Right cardiac atrium (tissue), 5 donors: ENCODE measurements at regions not wholly inside any gene's neighbourhood (a gene's known extent, or its start where the extent isn't known, plus 50 kb on each side); places are given as distances from the start of the nearest gene placed in this dataset.

Source experiments
- ATAC-seq, 2 donors: fragments of 200-7000 bp; cut with Tn5 transposase; one replicate each; pipeline versions ENCODE4 v1.8.0 to v1.9.1; 2020; ENCODE audit warnings: moderate library complexity in 2 of 2, mild to moderate bottlenecking in 1 of 2
- DNase-seq, 3 donors: peaks; one replicate each; pipeline ENCODE4 v3.0.0-alpha.2; 2020
- H3K27ac ChIP-seq: one replicate; pipeline ENCODE4 v1.5.1; 2013; ENCODE audit warnings: mild to moderate bottlenecking, low read length, control low read depth, moderate library complexity
- H3K27me3 ChIP-seq: one replicate; pipeline ENCODE4 v1.6.1; 2013; ENCODE audit not compliant: control insufficient read depth, insufficient read depth
- H3K4me1 ChIP-seq: one replicate; pipeline ENCODE4 v1.6.1; 2013; ENCODE audit warnings: low read length; ENCODE audit not compliant: control insufficient read depth, insufficient read depth
- H3K4me3 ChIP-seq: one replicate; pipeline ENCODE4 v1.5.1; 2013; ENCODE audit warnings: low read length, control low read depth
- H3K9me3 ChIP-seq: one replicate; pipeline ENCODE4 v1.6.1; 2013; ENCODE audit warnings: low read length; ENCODE audit not compliant: control insufficient read depth
- WGBS: extraction: QIAGEN DNeasy Blood & Tissue Kit; methylation state at CpG from one replicate; pipeline ENCODE4 v1.1.7; 2013; 5-methylcytosine and 5-hydroxymethylcytosine counted together
- intact Hi-C, 4 donors: fragments of 100-400 bp; cut with DNase I; formaldehyde crosslinking; loops; one replicate each; pipeline versions ENCODE4 v1.11.0 to v1.14.0; 2022 to 2023
- donor health status: healthy with polysubstance abuse.
- donor health status: DM: no; HTN: yes; CAD: no.
- donor health status: DM: no; HTN: no; CAD: no.
- donor health status: DM: no; HTN: yes; CAD: no; lungs with severe emphysema.
- donor health status: DM: yes; HTN: yes; CAD: no.

DNA sequence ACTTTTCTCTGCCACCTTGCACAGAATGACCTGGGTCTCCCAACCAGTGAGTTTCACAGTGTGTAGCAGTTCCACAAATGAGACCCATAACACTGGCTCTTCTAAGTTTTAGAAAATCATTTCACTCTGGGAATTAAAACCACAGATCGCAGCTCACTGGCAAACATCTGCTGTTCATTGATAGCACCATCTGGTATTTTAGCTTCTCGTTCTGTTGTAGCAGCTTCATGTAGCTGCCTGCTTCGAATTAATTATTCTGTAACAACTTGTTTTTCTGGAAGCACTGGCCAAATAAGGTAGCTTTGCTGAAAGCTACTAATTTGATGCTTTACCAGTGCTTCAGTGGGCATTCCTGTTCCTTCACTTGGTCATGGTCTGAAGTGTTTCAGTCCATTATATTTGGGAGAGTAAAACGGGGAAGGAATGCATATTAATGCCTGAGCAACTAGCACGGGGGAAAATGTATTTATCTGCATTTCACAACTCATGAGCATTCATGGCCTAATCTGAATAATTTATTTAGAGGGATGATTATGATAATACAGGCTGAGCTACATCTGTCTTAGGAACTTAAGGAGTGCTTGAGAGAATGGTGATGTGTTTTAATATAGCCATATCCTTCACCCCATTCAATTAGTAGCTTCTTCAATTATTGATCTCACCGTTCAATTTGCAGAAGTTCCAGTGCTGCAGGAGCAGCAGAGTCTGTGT is 447.4 kb downstream of the XPNPEP1 start:
- 50% methylated on average over 6 of the region's 6 CpGs for WGBS
- ATAC-seq (no peak), DNase-seq (no peak)
- Histone ChIP-seq H3K27ac (no peak overlapping the region), H3K9me3 (no peaks in the 10 kb centered on the region), H3K4me3 (no peak overlapping the region), H3K4me1 (no peaks in the 10 kb centered on the region), H3K27me3 (no peaks in the 10 kb centered on the region)
- intact Hi-C loops: no loop called here

GRCh38 chr10:109474812-109475211 is 448.5 kb downstream of the XPNPEP1 start:
- ATAC-seq (no peak), DNase-seq (no peak)
- no peaks in the 10 kb centered on the region for H3K4me1 ChIP-seq
- 7% methylated on average over 4 of the region's 4 CpGs for WGBS
- H3K27ac ChIP-seq: no peak overlapping the region
- no peak overlapping the region for H3K4me3 ChIP-seq
- intact Hi-C loops: no loop called here
- no peaks in the 10 kb centered on the region for H3K27me3 ChIP-seq
- no peaks in the 10 kb centered on the region for H3K9me3 ChIP-seq

DNA sequence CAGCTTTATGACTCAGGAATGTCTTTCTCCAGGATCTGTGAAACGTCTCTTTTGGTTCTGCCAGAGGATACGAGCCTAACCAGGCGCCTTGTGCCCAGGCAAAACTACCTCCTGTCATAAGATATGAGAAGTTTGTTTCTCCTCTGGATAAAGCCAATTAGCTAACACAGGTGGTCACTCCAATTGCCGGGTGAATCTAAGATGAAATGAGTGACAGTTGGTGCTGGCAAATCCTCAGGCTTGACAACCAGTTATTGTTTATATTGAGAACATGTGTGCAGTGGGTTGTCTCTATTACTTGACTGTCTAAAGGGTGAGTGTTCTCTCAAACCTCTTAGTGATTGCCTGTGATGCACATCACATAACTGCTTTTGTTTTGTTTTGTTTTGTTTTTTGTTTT is 449.1 kb downstream of the XPNPEP1 start:
- H3K27ac ChIP-seq: no peak overlapping the region
- H3K4me3 ChIP-seq: no peak overlapping the region
- H3K9me3 ChIP-seq: no peaks in the 10 kb centered on the region
- H3K27me3 ChIP-seq: no peaks in the 10 kb centered on the region
- H3K4me1 ChIP-seq: no peaks in the 10 kb centered on the region
- 24% methylated on average over 4 of the region's 4 CpGs for WGBS
- no peak for DNase-seq
- no peak for ATAC-seq
- intact Hi-C loops: no loop called here

DNA sequence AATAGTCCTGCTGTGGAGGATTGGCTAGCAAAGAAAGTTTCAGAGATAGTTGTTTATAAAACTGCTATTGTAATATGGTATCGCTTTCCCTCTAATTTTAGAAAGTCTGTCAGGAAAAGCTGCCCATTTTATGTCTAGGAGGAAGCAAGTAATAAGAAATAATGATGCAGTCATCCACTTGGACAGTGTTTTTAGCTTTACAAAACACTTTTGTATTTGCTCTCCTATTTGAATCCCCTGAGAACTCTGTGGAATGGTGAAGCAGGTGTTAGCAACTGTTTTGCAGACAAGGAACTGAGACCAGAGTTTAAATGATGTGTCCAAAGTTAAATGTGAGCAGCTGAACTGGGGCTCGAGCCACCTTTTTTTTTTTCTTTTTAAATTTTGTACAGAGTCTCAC is 455.8 kb downstream of the XPNPEP1 start:
- Histone ChIP-seq H3K27me3 (no peaks in the 10 kb centered on the region), H3K27ac (no peak overlapping the region), H3K4me1 (no peaks in the 10 kb centered on the region), H3K4me3 (no peak overlapping the region), H3K9me3 (no peaks in the 10 kb centered on the region)
- intact Hi-C loops: no loop called here
- DNase-seq (no peak), ATAC-seq (no peak)
- 66% methylated on average over 2 of the region's 2 CpGs for WGBS

- H3K4me3 ChIP-seq: no peak overlapping the region
- no peak overlapping the region for H3K27ac ChIP-seq
- no peaks in the 10 kb centered on the region for H3K9me3 ChIP-seq
- intact Hi-C loops: no loop called here
- 83% methylated on average over 3 of the region's 3 CpGs for WGBS
- no peaks in the 10 kb centered on the region for H3K4me1 ChIP-seq
- no peak for DNase-seq
- H3K27me3 ChIP-seq: no peaks in the 10 kb centered on the region
- ATAC-seq: no peak
Measured at GRCh38 chr10:109464949-109465348, 458.4 kb downstream of the XPNPEP1 start.

DNA sequence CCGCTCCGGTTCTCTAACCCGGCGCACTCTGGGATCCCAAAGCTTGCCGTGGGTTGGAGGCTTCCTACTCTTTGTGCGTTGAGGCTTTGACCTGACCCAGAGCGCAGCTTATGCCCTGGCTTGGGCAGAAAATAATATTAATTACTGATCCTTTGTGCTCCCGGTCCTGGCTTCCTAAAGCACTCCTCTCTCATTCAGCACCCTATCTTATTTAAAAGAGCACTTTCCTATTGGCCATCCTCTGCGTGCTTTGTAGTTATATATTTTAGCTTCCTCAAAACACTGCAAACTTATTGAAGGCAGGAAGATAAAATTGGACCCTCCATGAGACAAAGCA is 466.0 kb downstream of the XPNPEP1 start:
- intact Hi-C loops: no loop called here
- Histone ChIP-seq H3K9me3 (no peaks in the 10 kb centered on the region), H3K4me3 (no peak overlapping the region), H3K27me3 (peaks cover 7% of the 10 kb centered on the region), H3K27ac (no peak overlapping the region), H3K4me1 (no peaks in the 10 kb centered on the region)
- DNase-seq: no peak
- 5% methylated on average over 9 of the region's 9 CpGs for WGBS
- ATAC-seq: no peak

DNA sequence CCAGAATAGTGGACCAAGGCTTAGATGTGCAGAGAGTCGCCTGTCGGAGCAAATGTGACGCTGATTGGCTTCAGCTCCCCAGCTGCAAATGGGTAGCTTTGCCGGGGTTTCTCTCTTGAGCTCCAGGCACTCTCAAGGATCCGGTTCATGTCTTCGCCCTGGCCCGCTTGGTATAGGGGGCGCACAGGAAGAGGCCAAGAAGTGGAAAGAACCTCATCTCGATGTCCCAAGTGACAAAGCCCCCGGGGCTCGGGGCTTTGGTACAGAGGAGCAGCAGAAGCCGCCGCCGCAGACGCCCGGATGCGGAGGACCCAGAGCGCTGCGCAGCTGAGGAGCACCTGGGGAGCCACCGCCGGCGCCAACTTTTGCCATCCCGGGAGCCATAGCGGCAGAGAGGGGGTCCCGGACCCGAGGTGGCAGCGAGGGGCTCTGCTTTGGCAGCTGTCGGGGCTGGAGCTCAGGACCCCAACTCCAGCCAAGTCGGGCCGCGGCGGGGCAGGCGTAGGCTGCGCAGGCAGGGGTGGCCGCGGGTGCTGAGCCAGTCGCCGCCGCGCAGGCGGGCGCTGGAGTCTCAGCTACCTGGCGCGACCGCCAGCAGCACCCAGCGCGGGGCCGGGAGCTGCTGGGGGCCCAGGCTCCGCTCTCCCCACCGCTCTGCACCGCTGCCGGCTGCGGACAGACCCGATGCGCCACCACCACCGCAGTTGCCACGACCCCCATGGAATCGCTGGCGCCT is 466.6 kb downstream of the XPNPEP1 start:
- intact Hi-C loops: no loop called here
- no peaks in the 10 kb centered on the region for H3K4me1 ChIP-seq
- DNase-seq (peak in 2 of 3 donors; percentile 22 to 50), ATAC-seq (no peak)
- no peak overlapping the region for H3K27ac ChIP-seq
- H3K9me3 ChIP-seq: no peaks in the 10 kb centered on the region
- no peak overlapping the region for H3K4me3 ChIP-seq
- peaks cover 7% of the 10 kb centered on the region for H3K27me3 ChIP-seq
- 1% methylated on average over 59 of the region's 59 CpGs for WGBS

DNA sequence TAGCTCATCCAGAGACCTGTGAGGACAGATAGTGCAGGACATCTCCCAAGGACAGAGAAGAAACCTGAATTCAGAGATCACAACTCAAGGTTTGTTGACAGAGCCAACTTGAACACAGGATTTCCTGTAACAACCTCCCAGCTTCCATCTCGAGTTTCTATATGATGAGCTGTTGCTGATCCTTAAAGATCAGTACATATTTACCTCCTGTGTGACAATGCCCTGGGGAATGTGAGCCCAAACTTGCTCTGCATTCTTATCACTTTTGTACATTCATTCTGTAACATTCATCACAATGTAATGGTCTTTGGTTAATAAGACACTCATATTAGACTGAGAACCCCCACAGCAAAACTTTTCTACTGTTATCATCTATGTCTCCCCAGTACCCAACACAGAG is 468.6 kb downstream of the XPNPEP1 start:
- Histone ChIP-seq H3K27ac (no peak overlapping the region), H3K4me1 (no peaks in the 10 kb centered on the region), H3K27me3 (peaks cover 7% of the 10 kb centered on the region), H3K4me3 (no peak overlapping the region), H3K9me3 (no peaks in the 10 kb centered on the region)
- 22% methylated on average over 1 of the region's 1 CpG for WGBS
- DNase-seq: no peak
- ATAC-seq: no peak
- intact Hi-C loops: no loop called here

- intact Hi-C loops: no loop called here
- no peak for DNase-seq
- Histone ChIP-seq H3K27ac (no peak overlapping the region), H3K4me3 (no peak overlapping the region), H3K4me1 (no peaks in the 10 kb centered on the region), H3K9me3 (no peaks in the 10 kb centered on the region), H3K27me3 (peaks cover 3% of the 10 kb centered on the region)
- WGBS: 80% methylated on average over 2 of the region's 2 CpGs
- ATAC-seq: no peak
Measured at GRCh38 chr10:109451879-109452278, 471.4 kb downstream of the XPNPEP1 start.

DNA sequence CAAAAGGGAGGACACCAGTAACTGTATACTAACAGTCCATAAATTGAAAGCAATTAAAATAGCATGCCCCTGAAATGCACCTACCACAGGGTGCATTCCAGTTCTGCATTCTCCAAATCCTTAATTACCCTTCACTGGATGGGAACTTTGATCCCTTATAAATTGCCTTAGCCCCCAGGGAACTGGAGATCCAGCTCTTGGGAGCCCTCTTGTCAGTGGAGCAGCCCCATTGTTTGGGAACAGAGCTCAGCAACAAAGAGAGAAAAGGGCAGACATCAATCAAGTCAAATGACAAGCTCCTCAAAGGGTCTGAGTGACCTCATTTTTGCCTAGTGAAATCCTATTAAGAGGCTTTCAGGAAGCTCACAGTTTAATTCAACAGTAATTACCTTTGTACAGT is 472.6 kb downstream of the XPNPEP1 start:
- H3K9me3 ChIP-seq: no peaks in the 10 kb centered on the region
- intact Hi-C loops: no loop called here
- H3K4me1 ChIP-seq: no peaks in the 10 kb centered on the region

DNA sequence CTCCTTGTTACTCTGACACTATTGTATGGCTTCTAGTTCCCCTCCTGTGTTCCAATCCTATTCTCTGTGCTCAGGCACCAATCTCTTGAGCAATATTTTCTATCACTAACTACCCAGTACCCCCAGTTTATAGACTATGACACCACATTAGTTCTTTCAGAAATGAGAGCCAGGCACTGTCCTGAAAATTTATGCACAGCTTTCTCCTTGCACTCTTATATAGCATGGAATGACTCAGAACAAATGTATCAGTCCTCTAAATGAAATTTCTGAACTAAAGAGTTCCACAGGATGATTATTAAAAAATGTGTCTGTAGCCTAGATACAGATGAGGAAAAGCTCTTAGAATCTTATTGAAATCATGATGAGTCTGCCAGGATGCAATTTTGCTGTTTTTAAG is 489.9 kb downstream of the XPNPEP1 start:
- no peak overlapping the region for H3K27ac ChIP-seq
- H3K4me1 ChIP-seq: no peaks in the 10 kb centered on the region
- H3K4me3 ChIP-seq: no peak overlapping the region
- DNase-seq (no peak), ATAC-seq (no peak)
- intact Hi-C loops: no loop called here
- H3K27me3 ChIP-seq: no peaks in the 10 kb centered on the region
- H3K9me3 ChIP-seq: no peaks in the 10 kb centered on the region

More for the DNA sequence above, 472.6 kb downstream of the XPNPEP1 start:
- DNase-seq (no peak), ATAC-seq (no peak)
- Histone ChIP-seq H3K4me3 (no peak overlapping the region), H3K27me3 (peaks cover 3% of the 10 kb centered on the region), H3K27ac (no peak overlapping the region)

- intact Hi-C loops: no loop called here
- ATAC-seq: no peak
Measured at GRCh38 chr10:109432281-109432680, 491.0 kb downstream of the XPNPEP1 start.

More at GRCh38 chr10:109432281-109432680, 491.0 kb downstream of the XPNPEP1 start:
- H3K4me1 ChIP-seq: no peaks in the 10 kb centered on the region
- no peak overlapping the region for H3K27ac ChIP-seq
- no peaks in the 10 kb centered on the region for H3K27me3 ChIP-seq
- DNase-seq: no peak
- WGBS: 77% methylated on average over 2 of the region's 2 CpGs
- H3K4me3 ChIP-seq: no peak overlapping the region
- no peaks in the 10 kb centered on the region for H3K9me3 ChIP-seq
